RWPE1 (cell line): ENCODE measurements at regions not wholly inside any gene's neighbourhood (a gene's known extent, or its start where the extent isn't known, plus 50 kb on each side); places are given as distances from the start of the nearest gene placed in this dataset.
"Not testable (repeated sequence)": the region's sequence is repeated elsewhere in the genome, so short reads cannot be mapped to it uniquely, and the experiment has no call there.

ENCODE experiments used
- CTCF ChIA-PET: fragments of 350-600 bp; sonication (Branson Sonifier 250); formaldehyde crosslinking; extraction: SDS; loops from one replicate; lab custom pipeline; 2021; lab: Yijun Ruan, JAX
- POLR2A ChIA-PET: fragments of 400-600 bp; formaldehyde crosslinking; extraction: SDS; loops from one replicate; lab custom pipeline; 2020; ENCODE audit warnings: antibody characterized with exemption; ENCODE audit not compliant: low non-redundant PET; lab: Yijun Ruan, JAX
- DNase-seq: peaks from one replicate; pipeline ENCODE4 v3.0.0; 2012; ENCODE audit warnings: low spot score
- H3K27ac ChIP-seq: fragments of 450-650 bp; 2 replicates; pipeline ENCODE4 v1.5.1; 2017
- CTCF ChIP-seq: fragments of 450-650 bp; conservative IDR thresholded peaks from 2 replicates; pipeline ENCODE4 v1.5.1; 2017; ENCODE audit warnings: low read depth, mild to moderate bottlenecking

GRCh38 chr2:31813016-31813415, 197.8 kb downstream of the MEMO1 start:
- ChIA-PET CTCF (no interaction called here), POLR2A (no interaction called here)
- no peak for TF ChIP-seq CTCF
- H3K27ac ChIP-seq, result no peak overlapping the region
- no peak for DNase-seq

- peak; percentile 12 for DNase-seq
- H3K27ac ChIP-seq, result no peak overlapping the region
- ChIA-PET POLR2A (no interaction called here), CTCF (interaction anchor here (0.6 kb wide), 1 partner anchor 48 kb away, joined by 3 read pairs; no protein-coding TSS in a partner anchor)
- TF ChIP-seq CTCF, result no peak
Observed at GRCh38 chr2:31812051-31812798, 198.6 kb downstream of the MEMO1 start.

GRCh38 chr2:31811482-31811881, 199.3 kb downstream of the MEMO1 start:
- DNase-seq, result no peak
- TF ChIP-seq CTCF, result no peak

GRCh38 chr2:31810200-31810917, 200.4 kb downstream of the MEMO1 start:
- no peak overlapping the region for H3K27ac ChIP-seq
- POLR2A ChIA-PET, result no interaction called here
- CTCF ChIA-PET, result interaction anchor here (0.8 kb wide), 1 partner anchor 60 kb away, joined by 3 read pairs; no protein-coding TSS in a partner anchor

More at GRCh38 chr2:31811482-31811881, 199.3 kb downstream of the MEMO1 start:
- no peak overlapping the region for H3K27ac ChIP-seq
- ChIA-PET CTCF (interaction anchor here (0.6 to 0.8 kb wide), 2 partner anchors 17 to 48 kb away, joined by 3 read pairs; no protein-coding TSS in a partner anchor), POLR2A (no interaction called here)

GRCh38 chr2:31805688-31806087, 205.1 kb downstream of the MEMO1 start:
- no peak for DNase-seq
- CTCF ChIA-PET, result no interaction called here
- POLR2A ChIA-PET, result no interaction called here
- no peak overlapping the region for H3K27ac ChIP-seq
- TF ChIP-seq CTCF, result no peak

More at GRCh38 chr2:31810200-31810917, 200.4 kb downstream of the MEMO1 start:
- DNase-seq, result no peak
- no peak for TF ChIP-seq CTCF

GRCh38 chr2:31803481-31804153, 207.2 kb downstream of the MEMO1 start:
- CTCF ChIA-PET, H3K27ac ChIP-seq, DNase-seq, POLR2A ChIA-PET: not testable (repeated sequence)
